NCI-H2081 (cell line): ENCODE measurements at regions not wholly inside any gene's neighbourhood (a gene's known extent, or its start where the extent isn't known, plus 50 kb on each side); places are given as distances from the start of the nearest gene placed in this dataset.

Experiments used
- DNase-seq, 2 experiments: peaks; one replicate each; lab custom pipeline; 2025; lab: John Stamatoyannopoulos, UW

GRCh38 chr1:117678246-117678977, 72.6 kb downstream of the TENT5C start:
- no peak for DNase-seq

- no peak for DNase-seq
Measured at GRCh38 chr1:117679299-117679698, 73.5 kb downstream of the TENT5C start.

- DNase-seq: no peak
Measured at GRCh38 chr1:117679868-117680267, 74.0 kb downstream of the TENT5C start.

- DNase-seq: no peak
Measured at GRCh38 chr1:117680316-117681002, 74.6 kb downstream of the TENT5C start.

- no peak for DNase-seq
Measured at GRCh38 chr1:117681093-117681900, 75.4 kb downstream of the TENT5C start.

- DNase-seq: no peak
Measured at GRCh38 chr1:117681901-117682250, 76.0 kb downstream of the TENT5C start.

- DNase-seq: no peak
Measured at GRCh38 chr1:117682372-117682771, 76.5 kb downstream of the TENT5C start.

- no peak for DNase-seq
Measured at GRCh38 chr1:117683571-117684285, 77.9 kb downstream of the TENT5C start.

- DNase-seq: no peak
Measured at GRCh38 chr1:117685936-117686806, 80.3 kb downstream of the TENT5C start.

GRCh38 chr1:117686907-117687306, 81.1 kb downstream of the TENT5C start:
- DNase-seq: no peak

GRCh38 chr1:117689997-117690625, 84.3 kb downstream of the TENT5C start:
- DNase-seq: no peak

- no peak for DNase-seq
Measured at GRCh38 chr1:117691942-117692341, 86.1 kb downstream of the TENT5C start.

GRCh38 chr1:117694543-117694942, 88.7 kb downstream of the TENT5C start:
- DNase-seq: no peak

GRCh38 chr1:117695796-117696490, 90.1 kb downstream of the TENT5C start:
- no peak for DNase-seq

GRCh38 chr1:117696561-117696960, 90.7 kb downstream of the TENT5C start:
- DNase-seq: no peak

GRCh38 chr1:117697220-117697781, 91.5 kb downstream of the TENT5C start:
- no peak for DNase-seq

GRCh38 chr1:117698398-117699160, 92.7 kb downstream of the TENT5C start:
- DNase-seq: no peak

- no peak for DNase-seq
Measured at GRCh38 chr1:117699953-117700352, 94.1 kb downstream of the TENT5C start.

- no peak for DNase-seq
Measured at GRCh38 chr1:117702654-117703053, 96.8 kb downstream of the TENT5C start.
